ENCODE measurements at regions not wholly inside any gene's neighbourhood (a gene's known extent, or its start where the extent isn't known, plus 50 kb on each side); places are given as distances from the start of the nearest gene placed in this dataset.

GRCh38 chr1:29603622-29604021, 367.3 kb downstream of the PTPRU start:
- no peak for TF ChIP-seq SMC3 (conservative IDR thresholded peaks at IDR 0.05; ENCODE audit: poor library complexity)
- no peak for TF ChIP-seq POLR2AphosphoS5 (IDR thresholded peaks at IDR 0.05)
- no peak for TF ChIP-seq CTCF (IDR thresholded peaks at IDR 0.05; ENCODE audit: poor library complexity, severe bottlenecking)
- TF ChIP-seq EZH2 (IDR thresholded peaks at IDR 0.05; ENCODE audit: borderline replicate concordance, insufficient read depth, low read length, poor library complexity, severe bottlenecking) = no peak
- no peak for TF ChIP-seq TAF1 (IDR thresholded peaks at IDR 0.05; ENCODE audit: low read depth)
- no peak for TF ChIP-seq REST (IDR thresholded peaks at IDR 0.05; ENCODE audit: borderline replicate concordance)

All from neural cell (in vitro differentiated cells).